Stimulated activated CD4-positive, alpha-beta T cell treated with anti-CD3 and anti-CD28 coated beads, Interleukin-4, amount 100 ng/mL, for 1 hour (primary cell): ENCODE measurements at regions not wholly inside any gene's neighbourhood (a gene's known extent, or its start where the extent isn't known, plus 50 kb on each side); places are given as distances from the start of the nearest gene placed in this dataset.
"Not testable (repeated sequence)": the region's sequence is repeated elsewhere in the genome, so short reads cannot be mapped to it uniquely, and the experiment has no call there.

Source experiments
- DNase-seq: peaks from one replicate; pipeline ENCODE4 v3.0.0-alpha.2; 2020

DNA sequence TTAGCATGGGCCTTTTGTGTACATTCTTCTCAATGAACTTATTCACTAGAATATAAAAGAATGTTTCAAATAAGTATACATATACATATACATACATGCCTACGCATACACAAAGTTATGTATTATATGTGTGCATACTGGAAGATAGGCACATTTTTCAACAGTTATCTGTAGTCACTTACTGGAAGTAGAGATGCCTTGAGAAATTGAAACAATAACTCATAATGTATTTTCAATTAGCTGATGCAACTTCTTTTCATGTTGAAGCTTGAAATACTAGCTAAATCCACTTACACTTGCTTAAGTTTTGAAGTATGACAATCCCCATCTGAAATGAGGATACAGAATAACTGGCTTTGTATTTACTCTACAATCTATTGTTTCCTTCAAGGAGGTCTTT lies 469.0 kb upstream of the PTGER4 start:
- no peak for DNase-seq

DNA sequence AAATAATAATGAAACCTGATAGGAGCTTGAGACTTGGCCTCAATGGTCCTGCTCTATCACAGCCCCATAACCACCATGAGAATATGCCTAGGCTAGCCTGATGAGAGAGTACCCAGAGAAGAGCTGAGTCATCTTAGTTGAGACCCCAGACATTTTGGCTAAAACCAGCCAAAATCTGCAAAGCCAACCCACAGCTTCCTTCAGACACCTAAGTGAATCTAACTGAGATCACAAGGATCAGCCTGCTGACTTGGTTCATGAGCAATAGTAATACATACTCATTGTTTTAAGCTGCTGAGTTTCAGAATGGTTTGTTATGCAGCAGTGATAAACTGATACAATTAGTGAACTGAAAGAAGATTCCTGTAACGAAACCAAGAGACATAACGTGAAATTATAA lies 473.7 kb upstream of the PTGER4 start:
- DNase-seq, result no peak

DNA sequence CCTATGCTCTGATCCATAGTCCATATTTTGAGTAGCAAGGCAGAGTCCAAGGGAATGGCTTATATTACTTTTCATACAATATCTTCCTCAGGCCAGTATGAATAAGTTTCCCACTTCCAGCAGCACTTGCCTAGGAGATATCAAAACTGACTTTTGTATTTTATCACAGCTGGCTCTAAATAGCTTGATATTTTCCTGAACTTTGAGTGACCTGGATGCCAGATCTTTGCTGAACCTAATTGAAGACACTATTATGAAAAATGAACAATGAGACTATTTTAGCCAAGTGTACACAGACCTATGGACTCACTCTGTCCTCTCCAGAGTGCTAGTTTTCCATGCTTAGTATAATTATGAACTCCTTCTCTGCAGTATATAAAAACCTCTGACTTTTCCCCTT lies 475.6 kb upstream of the PTGER4 start:
- DNase-seq, result no peak

DNA sequence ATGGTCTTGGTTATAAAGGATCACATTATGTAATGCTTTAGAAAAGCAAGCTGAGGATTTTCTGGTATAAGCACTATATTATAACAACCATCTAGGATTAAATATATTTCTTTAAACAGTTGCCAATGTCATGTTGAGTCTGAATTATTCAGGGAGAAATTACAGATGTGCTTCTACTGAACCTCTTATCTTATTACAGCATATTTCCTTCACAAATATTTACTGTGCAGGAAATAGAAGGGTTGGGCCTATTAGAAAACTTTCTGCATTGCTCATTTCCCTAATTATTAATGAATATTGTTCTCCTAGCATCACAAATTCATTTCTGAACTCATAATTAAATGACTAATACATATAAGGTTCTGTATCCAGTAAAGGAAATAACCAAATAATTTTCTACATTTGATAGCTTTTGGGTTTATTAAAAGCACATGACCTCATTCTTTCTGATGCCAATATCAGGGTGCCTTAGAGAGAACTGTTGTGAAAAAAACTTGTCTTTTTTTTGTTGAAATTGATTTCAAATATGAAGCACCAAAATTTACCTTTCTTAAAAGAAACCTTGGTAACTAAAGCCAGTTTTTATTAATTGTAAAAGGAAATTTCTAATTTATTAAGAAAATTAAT lies 476.8 kb upstream of the PTGER4 start:
- no peak for DNase-seq

DNA sequence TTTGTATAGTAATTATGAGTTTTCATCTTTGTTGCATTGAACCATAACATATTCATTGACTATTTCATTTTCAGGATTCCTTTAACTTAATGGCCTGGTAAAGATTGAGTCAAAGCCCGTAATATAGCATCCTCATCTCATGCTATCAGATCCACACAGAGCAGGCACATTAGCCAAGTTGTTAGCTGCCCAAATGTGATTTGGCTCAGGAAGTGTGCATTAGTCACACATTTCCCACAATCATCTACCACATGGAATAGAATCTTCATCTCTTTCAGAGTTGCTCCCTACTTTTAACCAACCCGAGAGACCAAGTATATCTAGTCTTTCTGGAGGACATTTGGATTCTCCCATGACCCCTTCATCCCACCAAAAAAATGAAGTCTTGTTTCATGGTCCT lies 481.0 kb upstream of the PTGER4 start:
- no peak for DNase-seq

DNA sequence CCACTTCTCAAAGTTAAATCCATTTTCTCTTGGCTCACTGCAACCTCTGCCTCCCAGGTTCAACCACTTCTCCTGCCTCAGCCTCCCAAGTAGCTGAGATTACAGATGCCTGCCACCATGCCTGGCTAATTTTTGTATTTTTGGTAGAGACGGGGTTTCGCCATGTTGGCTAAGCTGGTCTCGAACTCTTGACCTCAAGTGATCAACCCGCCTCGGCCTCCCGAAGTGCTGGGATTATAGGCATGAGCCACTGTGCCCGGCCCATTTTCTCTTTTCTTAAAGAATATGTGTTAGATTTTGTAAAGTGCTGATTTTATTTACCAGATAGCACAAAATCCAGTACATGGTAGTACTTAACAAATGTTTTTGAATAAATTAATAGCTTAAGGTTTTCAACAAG lies 484.1 kb upstream of the PTGER4 start:
- DNase-seq, result not testable (repeated sequence)

DNA sequence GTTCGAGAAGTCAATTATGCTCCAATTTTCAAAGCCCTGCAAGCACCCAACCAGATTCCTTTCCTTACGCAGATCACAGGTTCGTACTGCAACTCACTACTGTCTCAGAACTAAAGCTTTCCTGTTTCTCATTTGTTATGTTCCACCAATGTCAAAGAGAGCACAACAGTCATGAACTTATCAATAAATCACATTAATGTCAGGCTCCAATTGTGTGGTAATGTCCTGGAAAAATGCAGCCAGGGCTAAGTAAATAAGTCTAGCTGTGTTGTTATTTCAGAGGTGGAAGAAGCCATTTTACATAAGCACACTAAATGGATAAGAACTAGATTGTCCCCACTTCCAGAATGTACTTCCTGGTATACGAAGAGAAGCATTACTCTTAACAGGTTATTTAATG lies 488.6 kb upstream of the PTGER4 start:
- DNase-seq, result no peak

DNA sequence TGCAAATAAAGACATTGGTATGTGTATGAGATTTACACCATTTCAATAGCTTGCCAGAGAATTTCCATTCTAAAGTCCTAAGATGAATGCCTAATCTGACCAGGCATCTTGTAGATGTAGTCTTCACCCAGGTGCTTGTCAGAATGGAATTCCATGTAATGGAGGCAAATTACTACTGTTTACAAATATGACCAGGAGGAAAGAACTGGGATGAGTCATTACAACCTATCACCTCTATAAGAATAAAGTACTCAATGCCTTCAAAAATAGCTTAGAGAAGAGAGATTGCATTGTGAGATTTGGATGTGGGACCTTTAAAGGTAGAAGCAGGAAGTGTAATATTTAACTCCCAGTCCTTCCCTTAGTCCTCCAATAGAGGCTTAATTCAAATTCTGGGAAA lies 507.0 kb upstream of the PTGER4 start:
- DNase-seq, result no peak

DNA sequence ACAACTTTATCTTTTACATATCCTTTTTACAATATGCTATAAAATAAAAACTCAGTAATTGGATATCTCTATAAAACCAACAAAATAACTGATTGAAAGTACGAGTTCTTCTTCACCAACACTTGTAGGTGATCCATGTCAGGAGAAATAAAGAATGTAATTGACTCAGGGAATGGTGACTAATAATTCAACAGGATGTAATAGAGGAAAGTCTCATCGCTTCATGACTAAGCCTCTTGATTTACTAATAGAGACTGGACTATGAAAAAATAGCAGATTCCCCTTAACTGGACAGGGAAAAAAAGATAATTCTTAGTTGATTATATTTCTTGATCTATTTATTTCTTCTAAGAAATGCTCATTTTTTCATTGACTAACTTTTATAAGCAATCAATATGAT lies 507.7 kb upstream of the PTGER4 start:
- no peak for DNase-seq

DNA sequence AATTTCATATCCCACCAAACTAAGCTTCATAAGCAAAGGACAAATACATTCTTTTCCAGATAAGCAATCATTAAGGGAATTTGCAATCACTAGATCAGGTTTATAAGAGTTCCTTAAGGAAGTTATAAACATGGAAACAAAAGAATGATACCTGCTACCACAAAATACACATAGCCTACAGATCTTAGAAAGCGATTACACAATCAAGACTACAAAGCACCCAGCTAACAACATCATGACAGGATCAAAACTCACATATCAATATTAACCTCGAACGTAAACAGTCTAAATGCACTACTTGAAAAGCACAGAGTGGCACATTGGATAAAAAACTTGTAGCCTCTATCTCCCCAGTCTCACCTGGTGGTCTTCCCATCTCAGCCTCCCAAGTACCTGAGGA lies 512.4 kb upstream of the PTGER4 start:
- DNase-seq, result no peak

DNA sequence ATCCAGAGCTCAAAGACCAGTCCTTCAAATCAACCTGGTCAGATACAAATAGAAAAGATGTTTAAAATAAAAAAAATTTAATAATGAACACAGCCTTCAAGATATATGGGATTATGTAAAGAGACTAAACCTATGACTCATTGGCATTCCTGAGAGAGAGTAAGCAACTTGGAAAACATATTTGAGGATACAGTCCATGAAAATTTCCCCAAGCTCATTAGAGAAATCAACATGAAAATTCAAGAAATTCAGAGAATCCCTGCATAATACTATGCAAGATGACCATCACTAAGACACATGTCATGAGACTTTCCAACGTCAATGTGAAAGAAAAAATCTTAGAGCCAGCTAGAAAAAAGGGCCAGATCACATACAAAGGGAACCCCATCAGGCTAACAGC lies 512.9 kb upstream of the PTGER4 start:
- DNase-seq, result no peak

DNA sequence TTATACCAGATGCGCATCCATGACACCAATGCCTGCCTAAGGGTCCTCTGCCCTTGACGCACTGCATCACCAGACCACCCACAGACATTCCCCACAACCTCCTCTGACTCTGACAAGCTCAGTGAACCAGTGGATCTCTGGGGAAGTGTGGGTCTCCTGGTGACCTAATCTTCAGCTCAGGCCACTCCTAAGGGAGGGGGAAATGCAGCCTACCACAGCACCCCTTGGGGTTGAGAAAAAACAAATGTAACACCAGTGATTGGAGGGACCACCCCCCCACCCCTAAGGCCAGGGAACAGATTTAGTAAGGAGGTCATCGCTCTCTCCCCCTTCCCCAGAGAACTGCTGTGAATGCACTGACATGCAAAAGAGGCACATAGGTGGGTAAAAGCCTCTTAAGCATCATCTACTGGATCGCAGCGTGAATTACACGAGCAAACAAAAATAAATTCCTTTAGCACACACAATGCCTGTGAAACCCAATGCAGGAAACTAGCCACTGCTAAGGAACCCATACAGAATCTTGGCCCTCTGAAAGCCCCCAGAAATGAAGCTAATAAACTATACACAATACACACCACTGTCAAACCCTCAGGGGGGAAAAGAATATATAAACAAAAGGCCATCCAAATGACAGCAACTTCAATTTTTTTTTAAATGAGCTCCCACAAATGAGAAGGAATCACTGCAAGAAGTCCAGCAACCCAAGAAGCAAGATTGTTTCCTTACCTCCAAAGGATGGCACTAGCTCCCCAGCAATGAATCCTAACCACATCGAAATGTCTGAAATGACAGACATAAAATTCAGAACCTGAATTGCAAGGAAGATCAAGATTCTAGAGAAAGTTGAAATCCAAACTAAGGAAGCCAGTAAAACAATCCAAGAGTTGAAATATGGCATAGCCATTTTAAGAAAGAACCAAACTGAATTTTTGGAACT lies 513.7 kb upstream of the PTGER4 start:
- DNase-seq, result no peak

DNA sequence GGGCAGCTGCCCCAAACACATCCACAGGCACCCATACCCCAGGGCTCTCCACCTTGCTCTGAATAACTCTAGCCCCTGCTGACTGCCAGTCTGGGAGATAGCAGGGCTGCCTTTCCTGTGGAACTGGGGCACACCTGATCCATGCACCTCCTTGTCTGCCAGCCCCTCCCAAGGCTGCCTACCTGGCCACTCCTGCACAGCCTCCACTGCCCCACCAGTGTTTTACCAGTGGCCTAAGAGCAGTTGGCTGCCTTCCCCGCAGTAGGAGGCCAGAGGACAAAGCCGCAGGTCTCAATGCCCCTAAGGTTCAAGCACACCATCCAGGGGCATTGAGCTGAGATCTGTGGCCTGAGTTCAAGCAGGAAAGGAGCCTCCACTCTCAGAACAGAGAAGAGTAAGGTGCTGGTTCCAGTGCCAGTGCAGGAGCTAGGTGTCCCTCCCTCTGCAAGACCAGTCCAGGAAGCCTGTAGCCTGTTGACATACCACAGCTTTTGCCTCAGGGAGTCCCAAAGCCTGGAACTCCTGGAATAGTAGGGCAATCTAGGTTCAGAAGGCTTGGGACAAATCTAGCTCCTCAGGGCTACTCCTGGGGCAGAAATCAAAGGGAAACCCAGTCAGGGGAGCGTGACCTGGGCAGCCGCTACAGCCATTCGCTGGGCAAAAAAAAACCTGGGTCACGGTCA lies 514.5 kb upstream of the PTGER4 start:
- DNase-seq, result no peak

DNA sequence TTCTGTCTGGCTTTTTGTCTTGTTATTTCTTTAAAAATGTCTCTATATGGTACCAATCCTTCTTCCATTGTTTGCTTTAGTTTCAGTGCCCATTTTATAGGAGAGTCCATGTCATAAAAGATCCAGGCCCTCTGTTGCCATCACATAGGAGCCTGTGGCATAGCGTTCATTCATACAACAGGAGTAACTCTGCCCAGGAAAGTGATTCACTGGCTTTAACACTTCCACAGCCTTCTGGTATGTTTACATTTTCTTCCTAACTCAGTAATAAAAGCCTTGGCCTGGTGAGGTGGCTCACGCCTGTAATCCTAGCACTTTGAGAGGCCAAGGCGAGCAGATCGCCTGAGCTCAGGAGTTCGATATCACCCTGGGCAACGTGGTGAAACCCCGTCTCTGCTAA lies 519.3 kb upstream of the PTGER4 start:
- DNase-seq, result no peak

DNA sequence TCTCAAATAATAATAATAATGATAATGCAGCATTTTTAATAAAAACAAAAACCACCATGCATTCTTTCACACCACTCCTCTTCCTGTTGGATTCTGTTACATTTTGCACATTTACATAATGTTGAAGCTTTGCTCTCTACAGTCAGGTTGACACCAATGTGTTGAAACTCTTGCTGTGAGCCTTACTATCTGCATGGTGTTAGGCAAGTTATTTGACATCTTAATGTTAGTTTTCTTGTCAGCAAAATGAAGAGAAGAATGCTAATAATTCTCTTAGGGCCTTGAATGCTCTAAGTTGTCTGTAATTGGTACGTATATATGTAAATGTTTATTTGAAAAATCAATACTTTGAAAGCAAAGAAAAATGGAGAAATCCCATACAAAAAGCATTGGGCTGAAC lies 525.5 kb upstream of the PTGER4 start:
- no peak for DNase-seq

DNA sequence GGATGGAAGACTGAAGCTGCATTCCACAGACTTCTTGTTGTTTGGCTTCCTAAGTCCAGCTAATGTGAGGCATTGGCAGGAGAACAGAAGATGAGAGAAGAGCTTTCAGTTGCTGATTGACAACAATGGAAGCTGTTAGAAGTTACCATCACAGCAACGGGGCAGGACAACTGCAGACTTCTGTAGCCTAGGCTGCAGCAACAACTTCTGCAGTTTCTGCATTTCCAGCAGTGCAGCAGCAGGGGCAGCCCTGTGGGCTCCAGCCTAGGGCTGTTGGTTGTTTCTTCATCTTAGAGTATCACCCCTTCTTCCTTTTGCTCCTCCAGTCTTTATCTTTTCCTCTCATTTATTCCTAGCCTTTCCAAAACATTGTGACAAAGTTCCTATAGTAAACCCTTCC lies 528.8 kb upstream of the PTGER4 start:
- DNase-seq, result no peak

DNA sequence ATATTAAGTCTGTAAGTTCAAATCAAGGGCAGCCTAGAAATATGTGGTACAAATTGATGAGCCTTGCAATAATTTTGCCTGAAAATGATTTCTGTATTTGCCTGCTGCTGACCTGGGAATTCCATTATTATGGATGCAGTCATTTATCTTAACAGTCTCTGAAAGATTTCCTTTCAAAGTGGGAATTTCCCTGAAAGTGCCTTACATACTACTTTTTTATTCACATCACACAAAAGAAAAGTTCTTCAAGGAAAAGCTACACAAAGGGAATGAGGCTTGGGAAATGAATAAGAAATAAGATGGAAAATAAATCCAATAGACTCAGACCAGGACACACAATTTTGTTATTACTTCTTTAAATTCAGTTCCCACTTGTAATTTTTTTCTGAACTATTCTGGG lies 537.8 kb upstream of the PTGER4 start:
- DNase-seq, result no peak

DNA sequence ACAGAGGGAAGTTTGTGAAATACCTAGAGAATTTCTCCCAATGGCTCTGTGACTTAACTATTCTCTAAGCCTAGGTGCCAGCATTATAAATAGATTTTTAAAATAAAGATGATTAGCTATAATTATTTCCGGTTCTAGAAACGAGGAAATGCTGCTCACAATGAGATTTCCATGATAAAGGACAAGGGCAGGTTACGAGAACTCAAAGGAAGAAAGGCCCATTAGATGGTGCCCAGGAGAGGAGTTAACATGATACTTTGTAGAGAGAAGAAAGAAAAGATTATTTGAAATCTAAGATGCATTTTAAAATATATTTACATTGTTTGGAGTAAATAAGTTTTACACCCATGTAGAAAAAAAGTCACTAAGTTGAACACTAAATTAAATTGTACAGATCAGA lies 538.3 kb upstream of the PTGER4 start:
- no peak for DNase-seq

DNA sequence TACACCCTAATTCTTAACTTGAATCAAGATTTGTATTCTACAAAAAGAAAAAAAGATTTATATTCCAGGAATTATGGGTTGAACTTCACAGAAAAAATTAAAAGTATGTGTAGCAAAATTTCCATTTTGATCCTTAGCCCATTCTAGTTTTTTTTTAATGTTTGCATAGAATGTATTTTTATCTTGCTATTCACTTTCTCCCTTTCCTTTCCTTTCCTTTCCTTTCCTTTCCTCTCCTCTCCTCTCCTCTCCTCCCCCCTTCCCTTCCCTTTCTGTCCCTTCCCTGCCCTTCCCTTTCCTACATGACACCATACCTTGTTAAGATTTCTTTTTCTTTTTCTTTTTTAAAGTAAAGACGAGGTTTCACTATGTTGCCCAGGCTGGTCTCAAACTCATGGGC lies 542.5 kb upstream of the PTGER4 start:
- DNase-seq, result no peak

DNA sequence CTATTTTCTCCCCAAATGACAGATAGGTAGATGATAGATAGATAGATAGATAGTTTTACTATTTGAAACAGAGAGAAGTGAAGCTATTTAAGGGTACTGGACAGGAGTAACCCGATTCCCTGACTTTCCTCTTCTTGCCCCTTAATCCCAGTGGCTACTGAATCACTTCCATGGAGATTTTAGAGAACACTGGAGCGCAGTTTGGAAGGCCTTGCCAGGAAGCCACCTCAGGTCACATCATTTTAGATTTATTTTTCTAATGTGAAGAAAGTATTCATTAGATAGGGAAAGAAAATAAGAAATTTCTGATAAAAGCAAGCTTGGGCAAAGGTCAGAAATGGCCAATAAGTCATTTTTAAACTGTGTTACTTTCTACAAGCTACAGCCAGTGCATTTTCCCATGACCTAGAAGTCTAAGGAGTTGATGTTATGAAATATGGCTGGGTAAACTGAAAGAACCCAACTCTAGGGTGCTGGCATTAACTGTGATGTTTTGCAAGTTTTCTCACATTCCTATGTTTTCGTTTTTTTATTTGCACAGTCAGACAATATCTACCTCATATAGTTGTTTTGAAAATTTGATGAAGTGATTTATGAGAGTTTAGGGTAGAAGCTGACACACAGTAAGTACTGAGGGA lies 544.7 kb upstream of the PTGER4 start:
- no peak for DNase-seq

DNA sequence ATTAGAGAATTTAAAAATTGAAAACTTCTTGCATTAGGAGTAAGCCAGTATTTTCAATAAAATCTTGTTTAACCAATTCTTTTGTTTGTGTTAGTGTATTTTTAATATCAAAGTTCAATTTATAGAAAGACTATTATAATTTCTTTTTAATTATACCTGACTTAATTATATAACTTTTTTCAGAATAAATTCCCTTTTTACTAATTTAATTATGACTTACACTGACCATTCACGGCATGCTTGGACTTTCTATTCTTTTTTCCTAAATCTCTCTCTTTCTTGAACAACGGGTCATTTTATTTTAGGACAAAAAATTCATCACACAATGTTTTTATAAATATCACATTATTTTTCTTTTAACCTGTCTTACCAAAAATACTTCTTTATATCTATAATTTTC lies 555.3 kb upstream of the PTGER4 start:
- no peak for DNase-seq

DNA sequence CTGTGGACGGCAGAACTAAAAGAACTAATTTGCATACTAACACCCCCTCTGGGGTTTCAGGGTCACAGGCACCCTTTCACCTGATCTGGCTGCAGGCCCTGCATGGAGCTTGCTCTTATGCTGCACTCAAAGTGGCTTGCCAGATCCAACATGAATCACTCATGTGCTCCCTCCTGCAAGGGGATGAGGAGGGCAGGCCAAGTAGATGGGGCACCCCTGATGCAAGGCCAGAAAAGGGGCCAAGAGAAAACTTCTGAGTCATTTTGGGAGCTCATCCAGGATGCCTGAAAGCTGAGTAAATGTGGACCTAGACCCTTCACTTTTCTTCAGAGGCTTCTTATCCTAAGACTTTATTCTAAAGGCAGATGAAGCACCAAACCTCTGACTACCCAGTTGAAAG lies 558.5 kb upstream of the PTGER4 start:
- DNase-seq, result no peak

DNA sequence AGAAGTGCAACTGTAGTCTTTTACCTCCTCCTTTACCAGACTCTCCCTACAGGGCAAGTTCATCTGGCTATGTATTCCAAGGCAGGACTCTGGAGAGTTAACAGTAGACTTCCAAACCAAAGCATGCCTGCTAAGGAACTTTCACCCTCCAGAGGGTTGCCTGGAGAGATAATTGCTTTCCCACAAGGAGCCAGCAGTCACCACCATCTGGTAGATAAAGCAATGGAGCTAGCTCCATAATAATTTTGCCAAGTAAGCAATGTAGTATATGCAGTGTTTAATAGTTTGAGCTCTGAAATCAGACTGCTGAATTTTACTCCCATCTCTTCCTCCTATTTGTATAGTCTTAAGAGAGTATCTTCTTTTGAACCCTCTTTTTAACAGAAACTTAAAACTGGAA lies 566.8 kb upstream of the PTGER4 start:
- no peak for DNase-seq

DNA sequence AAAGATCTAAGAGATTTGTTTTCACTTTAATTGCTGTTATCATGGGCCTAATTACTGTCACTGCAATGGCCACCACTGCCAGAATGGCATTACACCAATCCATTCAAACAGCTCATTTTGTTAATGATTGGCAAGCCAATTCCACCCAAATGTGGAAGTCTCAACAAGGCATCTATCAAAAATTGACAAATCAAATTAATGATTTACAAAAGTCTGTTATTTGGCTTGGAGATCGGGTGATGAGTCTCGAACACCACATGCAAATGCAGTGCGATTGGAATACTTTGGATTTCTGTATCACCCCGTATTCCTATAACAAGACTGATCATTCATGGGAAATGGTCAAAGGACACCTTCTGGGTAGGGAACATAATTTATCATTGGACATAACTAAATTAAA lies 568.7 kb upstream of the PTGER4 start:
- DNase-seq, result not testable (repeated sequence)
